SK-N-SH treated with all-trans-retinoic acid at 6 μM for 48 hours (cell line): ENCODE measurements at regions not wholly inside any gene's neighbourhood (a gene's known extent, or its start where the extent isn't known, plus 50 kb on each side); places are given as distances from the start of the nearest gene placed in this dataset.

Experiments used
- ARNTL ChIP-seq: fragments of 450-650 bp; formaldehyde crosslinking; IDR thresholded peaks from 2 replicates; pipeline ENCODE4 v1.5.0; 2020; ENCODE audit warnings: low read depth, mild to moderate bottlenecking, moderate library complexity, borderline replicate concordance
- CSDC2 ChIP-seq: fragments of 250-450 bp; sonication (Bioruptor Pico); IDR thresholded peaks from 2 replicates; pipeline ENCODE4 v1.5.0; 2020; ENCODE audit warnings: mild to moderate bottlenecking, moderate library complexity
- RARB ChIP-seq: fragments of 250-450 bp; sonication (Bioruptor Pico); IDR thresholded peaks from 2 replicates; pipeline ENCODE4 v1.8.0; 2021; ENCODE audit warnings: mild to moderate bottlenecking, moderate library complexity
- TF ChIP-seq, protein P1 (sequence below): fragments of 250-450 bp; sonication (Bioruptor Pico); IDR thresholded peaks from 2 replicates; pipeline ENCODE4 v1.5.0; 2020; ENCODE audit warnings: mild to moderate bottlenecking, moderate library complexity

DNA sequence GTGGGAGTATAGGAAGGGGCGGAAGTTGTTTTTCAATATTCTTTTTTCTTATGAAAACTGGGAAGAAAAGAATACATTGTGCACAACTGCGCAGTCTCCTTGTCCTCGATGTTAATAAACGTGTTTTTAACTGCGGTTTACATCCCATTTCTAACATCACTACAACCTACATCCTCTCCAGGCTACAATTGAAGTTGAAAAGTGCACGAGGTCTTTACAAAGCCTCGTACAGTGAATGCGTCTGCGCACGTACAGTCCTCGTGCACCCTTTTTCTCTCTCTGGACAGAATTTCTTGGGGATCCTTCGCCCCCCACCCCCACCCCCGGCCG lies 102.4 kb downstream of the WT1 start:
- TF ChIP-seq CSDC2 (CRISPR knock-in tag), result no peak
- no peak for TF ChIP-seq RARB (CRISPR knock-in tag)
- no peak for TF ChIP-seq ARNTL (CRISPR knock-in tag)
- TF ChIP-seq, protein P1, sequence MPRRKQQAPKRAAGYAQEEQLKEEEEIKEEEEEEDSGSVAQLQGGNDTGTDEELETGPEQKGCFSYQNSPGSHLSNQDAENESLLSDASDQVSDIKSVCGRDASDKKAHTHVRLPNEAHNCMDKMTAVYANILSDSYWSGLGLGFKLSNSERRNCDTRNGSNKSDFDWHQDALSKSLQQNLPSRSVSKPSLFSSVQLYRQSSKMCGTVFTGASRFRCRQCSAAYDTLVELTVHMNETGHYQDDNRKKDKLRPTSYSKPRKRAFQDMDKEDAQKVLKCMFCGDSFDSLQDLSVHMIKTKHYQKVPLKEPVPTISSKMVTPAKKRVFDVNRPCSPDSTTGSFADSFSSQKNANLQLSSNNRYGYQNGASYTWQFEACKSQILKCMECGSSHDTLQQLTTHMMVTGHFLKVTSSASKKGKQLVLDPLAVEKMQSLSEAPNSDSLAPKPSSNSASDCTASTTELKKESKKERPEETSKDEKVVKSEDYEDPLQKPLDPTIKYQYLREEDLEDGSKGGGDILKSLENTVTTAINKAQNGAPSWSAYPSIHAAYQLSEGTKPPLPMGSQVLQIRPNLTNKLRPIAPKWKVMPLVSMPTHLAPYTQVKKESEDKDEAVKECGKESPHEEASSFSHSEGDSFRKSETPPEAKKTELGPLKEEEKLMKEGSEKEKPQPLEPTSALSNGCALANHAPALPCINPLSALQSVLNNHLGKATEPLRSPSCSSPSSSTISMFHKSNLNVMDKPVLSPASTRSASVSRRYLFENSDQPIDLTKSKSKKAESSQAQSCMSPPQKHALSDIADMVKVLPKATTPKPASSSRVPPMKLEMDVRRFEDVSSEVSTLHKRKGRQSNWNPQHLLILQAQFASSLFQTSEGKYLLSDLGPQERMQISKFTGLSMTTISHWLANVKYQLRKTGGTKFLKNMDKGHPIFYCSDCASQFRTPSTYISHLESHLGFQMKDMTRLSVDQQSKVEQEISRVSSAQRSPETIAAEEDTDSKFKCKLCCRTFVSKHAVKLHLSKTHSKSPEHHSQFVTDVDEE (CRISPR knock-in tag), result no peak
